ENCODE measurements at regions not wholly inside any gene's neighbourhood (a gene's known extent, or its start where the extent isn't known, plus 50 kb on each side); places are given as distances from the start of the nearest gene placed in this dataset.

DNA sequence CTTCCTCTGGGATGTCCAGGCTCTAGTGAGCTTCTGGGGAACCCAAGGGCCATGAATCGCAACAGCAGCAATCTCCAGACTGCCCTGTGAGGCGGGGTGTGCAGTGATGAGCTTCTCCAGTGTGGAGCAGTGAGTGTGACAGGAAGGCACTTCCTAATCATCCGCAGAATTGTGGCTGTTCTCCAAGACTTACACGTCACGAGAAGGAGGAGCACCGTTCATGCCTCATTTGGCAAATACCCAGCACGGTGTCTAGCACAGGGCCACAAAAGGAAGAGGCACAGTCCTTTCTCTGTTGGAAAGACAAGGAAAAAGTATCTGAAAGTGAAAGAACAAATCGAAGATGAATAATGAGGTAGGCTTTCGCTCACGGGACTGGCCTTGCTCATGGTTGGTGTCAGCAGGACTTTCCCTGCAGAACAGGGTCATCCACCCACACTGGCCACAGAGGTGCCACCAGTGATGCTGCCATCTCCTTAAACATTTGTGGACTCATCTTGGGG lies 125.1 kb upstream of the HAAO start:
- Histone ChIP-seq H3K27me3 (ENCODE audit: control insufficient read depth, insufficient read depth, low read length) (no peaks in the 10 kb centered on the region), H3K27ac (no peak overlapping the region), H3K79me2 (no peaks in the 10 kb centered on the region), H3K9me3 (ENCODE audit: control insufficient read depth, low read length) (no peaks in the 10 kb centered on the region), H3K36me3 (ENCODE audit: control insufficient read depth, insufficient read depth, low read length) (no peaks in the 10 kb centered on the region), H3K4me1 (no peaks in the 10 kb centered on the region), H3K4me2 (ENCODE audit: low read length) (no peak overlapping the region), H2AFZ (no peak overlapping the region), H3K4me3 (ENCODE audit: low read depth, low read length) (no peak overlapping the region), H3K9ac (no peak overlapping the region)
- TF ChIP-seq, protein P1, sequence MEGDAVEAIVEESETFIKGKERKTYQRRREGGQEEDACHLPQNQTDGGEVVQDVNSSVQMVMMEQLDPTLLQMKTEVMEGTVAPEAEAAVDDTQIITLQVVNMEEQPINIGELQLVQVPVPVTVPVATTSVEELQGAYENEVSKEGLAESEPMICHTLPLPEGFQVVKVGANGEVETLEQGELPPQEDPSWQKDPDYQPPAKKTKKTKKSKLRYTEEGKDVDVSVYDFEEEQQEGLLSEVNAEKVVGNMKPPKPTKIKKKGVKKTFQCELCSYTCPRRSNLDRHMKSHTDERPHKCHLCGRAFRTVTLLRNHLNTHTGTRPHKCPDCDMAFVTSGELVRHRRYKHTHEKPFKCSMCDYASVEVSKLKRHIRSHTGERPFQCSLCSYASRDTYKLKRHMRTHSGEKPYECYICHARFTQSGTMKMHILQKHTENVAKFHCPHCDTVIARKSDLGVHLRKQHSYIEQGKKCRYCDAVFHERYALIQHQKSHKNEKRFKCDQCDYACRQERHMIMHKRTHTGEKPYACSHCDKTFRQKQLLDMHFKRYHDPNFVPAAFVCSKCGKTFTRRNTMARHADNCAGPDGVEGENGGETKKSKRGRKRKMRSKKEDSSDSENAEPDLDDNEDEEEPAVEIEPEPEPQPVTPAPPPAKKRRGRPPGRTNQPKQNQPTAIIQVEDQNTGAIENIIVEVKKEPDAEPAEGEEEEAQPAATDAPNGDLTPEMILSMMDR (IDR thresholded peaks at IDR 0.05): no peak

DNA sequence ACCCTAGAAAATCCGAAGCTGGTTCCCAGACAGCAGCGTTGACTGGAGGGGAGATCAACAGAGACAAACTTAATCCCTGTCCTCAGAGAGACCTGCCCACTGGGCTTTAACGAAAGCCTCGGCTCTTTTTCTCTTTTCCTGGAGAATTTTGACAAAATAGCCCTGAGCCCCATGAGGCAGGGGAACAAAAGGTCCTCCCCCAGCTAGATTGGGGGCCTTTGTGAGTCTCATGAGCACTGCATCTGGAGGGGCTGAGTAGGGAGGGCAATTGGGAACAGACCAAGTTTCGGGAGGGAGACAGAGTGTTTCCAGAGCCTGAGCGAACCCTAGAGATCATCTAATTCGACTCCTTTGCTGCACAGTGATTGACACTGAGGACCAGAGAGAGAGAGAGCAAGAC lies 123.9 kb upstream of the HAAO start:
- H3K9ac ChIP-seq: no peak overlapping the region

DNA sequence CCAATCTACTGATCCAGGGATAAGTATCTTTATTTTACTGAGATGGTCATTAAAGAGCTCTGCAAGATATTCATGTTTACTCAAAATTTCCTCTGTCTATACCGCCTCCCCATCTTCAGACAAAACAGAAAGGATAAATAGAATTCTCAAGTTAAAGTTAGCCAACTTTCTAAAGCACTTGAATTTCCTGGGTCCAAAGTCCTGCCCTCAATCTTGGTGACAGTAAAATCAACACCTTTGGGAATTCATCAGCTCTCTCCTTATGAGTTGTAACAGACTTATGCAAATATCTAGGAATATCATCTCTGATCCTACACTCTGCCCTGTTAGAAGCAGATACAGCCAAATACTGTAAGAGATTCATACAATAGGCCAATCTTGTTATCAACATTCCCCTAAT lies 122.5 kb upstream of the HAAO start:
- H3K4me2 ChIP-seq (ENCODE audit: low read length): no peak overlapping the region
- no peak overlapping the region for H3K9ac ChIP-seq
- H3K4me3 ChIP-seq (ENCODE audit: low read depth, low read length): no peak overlapping the region
- no peak overlapping the region for H2AFZ ChIP-seq
- TF ChIP-seq, protein P1 (IDR thresholded peaks at IDR 0.05): no peak
- no peaks in the 10 kb centered on the region for H3K9me3 ChIP-seq (ENCODE audit: control insufficient read depth, low read length)
- H3K79me2 ChIP-seq: no peaks in the 10 kb centered on the region
- H3K4me1 ChIP-seq: no peaks in the 10 kb centered on the region
- H3K27me3 ChIP-seq (ENCODE audit: control insufficient read depth, insufficient read depth, low read length): no peaks in the 10 kb centered on the region
- H3K27ac ChIP-seq: no peak overlapping the region
- no peaks in the 10 kb centered on the region for H3K36me3 ChIP-seq (ENCODE audit: control insufficient read depth, insufficient read depth, low read length)

More for the DNA sequence above, 123.9 kb upstream of the HAAO start:
- Histone ChIP-seq H3K9me3 (ENCODE audit: control insufficient read depth, low read length) (no peaks in the 10 kb centered on the region), H3K36me3 (ENCODE audit: control insufficient read depth, insufficient read depth, low read length) (no peaks in the 10 kb centered on the region), H3K79me2 (no peaks in the 10 kb centered on the region), H3K4me2 (ENCODE audit: low read length) (no peak overlapping the region), H2AFZ (no peak overlapping the region), H3K4me3 (ENCODE audit: low read depth, low read length) (no peak overlapping the region), H3K27ac (no peak overlapping the region), H3K27me3 (ENCODE audit: control insufficient read depth, insufficient read depth, low read length) (no peaks in the 10 kb centered on the region), H3K4me1 (no peaks in the 10 kb centered on the region)
- TF ChIP-seq, protein P1 (IDR thresholded peaks at IDR 0.05): no peak

DNA sequence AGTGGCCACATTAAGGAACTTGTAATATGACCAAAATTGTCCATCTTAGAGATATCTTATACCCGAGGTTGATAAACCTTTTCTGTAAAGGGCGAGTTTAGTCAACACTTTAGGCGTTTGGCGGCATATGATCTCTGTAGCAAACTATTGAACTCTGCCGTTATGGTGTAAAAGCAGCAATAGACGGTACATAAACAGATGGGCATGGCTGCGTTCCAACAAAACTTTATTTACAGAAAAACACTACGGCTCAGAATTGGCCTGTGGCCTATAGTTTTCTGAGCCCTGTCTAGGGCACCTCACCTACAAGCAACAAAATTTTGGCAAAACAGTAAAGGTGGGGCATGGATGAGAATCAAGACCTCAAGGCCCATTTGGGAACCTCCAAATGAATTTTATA lies 121.9 kb upstream of the HAAO start:
- no peaks in the 10 kb centered on the region for H3K36me3 ChIP-seq (ENCODE audit: control insufficient read depth, insufficient read depth, low read length)
- no peaks in the 10 kb centered on the region for H3K9me3 ChIP-seq (ENCODE audit: control insufficient read depth, low read length)
- no peak overlapping the region for H3K27ac ChIP-seq
- no peak overlapping the region for H3K9ac ChIP-seq
- TF ChIP-seq, protein P1 (IDR thresholded peaks at IDR 0.05): no peak
- H3K4me1 ChIP-seq: no peaks in the 10 kb centered on the region
- no peak overlapping the region for H3K4me3 ChIP-seq (ENCODE audit: low read depth, low read length)
- H2AFZ ChIP-seq: no peak overlapping the region
- no peaks in the 10 kb centered on the region for H3K79me2 ChIP-seq
- H3K27me3 ChIP-seq (ENCODE audit: control insufficient read depth, insufficient read depth, low read length): no peaks in the 10 kb centered on the region
- H3K4me2 ChIP-seq (ENCODE audit: low read length): no peak overlapping the region

DNA sequence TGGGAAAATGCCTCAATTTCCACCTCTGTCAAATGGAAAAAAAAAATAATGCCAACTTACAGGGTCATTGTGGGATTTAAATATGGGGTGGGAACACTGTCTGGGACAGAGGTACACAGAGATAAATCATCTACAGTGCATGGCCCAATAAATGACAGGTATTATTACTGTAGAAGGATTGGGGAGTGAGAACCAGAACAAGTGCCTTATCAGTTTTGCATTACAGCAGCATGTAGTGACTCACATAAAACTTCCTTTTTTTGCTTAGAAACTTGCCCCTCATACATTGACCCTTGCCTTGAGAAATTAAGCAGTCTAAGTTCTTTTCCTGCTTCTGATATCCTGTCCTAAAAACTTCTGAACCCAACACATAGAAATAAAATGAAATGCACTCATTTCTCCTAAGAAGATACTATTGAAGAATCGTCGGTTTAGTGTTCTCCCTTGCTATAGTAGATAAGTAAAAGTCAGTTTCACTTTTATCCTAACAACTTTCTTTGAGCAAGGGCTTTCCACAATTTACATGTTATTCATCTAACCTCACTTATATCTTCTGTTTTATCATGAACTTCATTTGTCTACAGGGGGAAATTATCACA lies 121.0 kb upstream of the HAAO start:
- TF ChIP-seq, protein P1 (IDR thresholded peaks at IDR 0.05): no peak
- H3K27me3 ChIP-seq (ENCODE audit: control insufficient read depth, insufficient read depth, low read length): no peaks in the 10 kb centered on the region
- H3K27ac ChIP-seq: no peak overlapping the region
- no peaks in the 10 kb centered on the region for H3K9me3 ChIP-seq (ENCODE audit: control insufficient read depth, low read length)
- H3K36me3 ChIP-seq (ENCODE audit: control insufficient read depth, insufficient read depth, low read length): no peaks in the 10 kb centered on the region
- H3K9ac ChIP-seq: no peak overlapping the region
- no peak overlapping the region for H2AFZ ChIP-seq
- no peak overlapping the region for H3K4me2 ChIP-seq (ENCODE audit: low read length)
- H3K79me2 ChIP-seq: no peaks in the 10 kb centered on the region
- H3K4me3 ChIP-seq (ENCODE audit: low read depth, low read length): no peak overlapping the region
- no peaks in the 10 kb centered on the region for H3K4me1 ChIP-seq

Data from parathyroid adenoma (tissue), 2 donors.